Smooth muscle cell (in vitro differentiated cells): ENCODE measurements at regions not wholly inside any gene's neighbourhood (a gene's known extent, or its start where the extent isn't known, plus 50 kb on each side); places are given as distances from the start of the nearest gene placed in this dataset.

Experiments used
- DNase-seq: peaks from one replicate; lab custom pipeline; 2025; ENCODE audit not compliant: unreplicated experiment; lab: John Stamatoyannopoulos, UW
- H2AFZ ChIP-seq: fragments of 200-600 bp; sonication (generic); 2 replicates; pipeline ENCODE4 v1.6.0; 2016; ENCODE audit warnings: antibody characterized with exemption, low read depth, mild to moderate bottlenecking
- H3F3A ChIP-seq: fragments of 200-600 bp; sonication (generic); 2 replicates; pipeline ENCODE4 v1.6.0; 2017; ENCODE audit warnings: antibody characterized with exemption, low read depth
- H3K27ac ChIP-seq: fragments of 200-600 bp; sonication (generic); 2 replicates; pipeline ENCODE4 v1.5.1; 2016; ENCODE audit warnings: low read depth, mild to moderate bottlenecking
- H3K27me3 ChIP-seq: fragments of 200-600 bp; sonication (generic); 2 replicates; pipeline ENCODE4 v1.6.1; 2016; ENCODE audit warnings: low read depth, mild to moderate bottlenecking
- H3K36me3 ChIP-seq: fragments of 200-600 bp; sonication (generic); 2 replicates; pipeline ENCODE4 v1.5.1; 2016; ENCODE audit warnings: low read depth
- H3K4me1 ChIP-seq: fragments of 200-600 bp; sonication (generic); 2 replicates; pipeline ENCODE4 v1.5.1; 2016; ENCODE audit warnings: low read depth
- H3K4me2 ChIP-seq: fragments of 200-600 bp; sonication (generic); 2 replicates; pipeline ENCODE4 v1.6.0; 2016; ENCODE audit warnings: mild to moderate bottlenecking
- H3K4me3 ChIP-seq: fragments of 200-600 bp; sonication (generic); 2 replicates; pipeline ENCODE4 v1.5.1; 2016; ENCODE audit warnings: mild to moderate bottlenecking
- H3K79me2 ChIP-seq: fragments of 200-600 bp; sonication (generic); 2 replicates; pipeline ENCODE4 v1.6.0; 2016; ENCODE audit warnings: low read depth, mild to moderate bottlenecking
- H3K9ac ChIP-seq: fragments of 200-600 bp; sonication (generic); 2 replicates; pipeline ENCODE4 v1.6.0; 2016; ENCODE audit warnings: low read depth
- H3K9me3 ChIP-seq: fragments of 200-600 bp; sonication (generic); replicated peaks from 2 replicates; pipeline ENCODE4 v1.5.1; 2016; ENCODE audit warnings: low read depth
- H4K20me1 ChIP-seq: fragments of 200-600 bp; sonication (generic); 2 replicates; pipeline ENCODE4 v1.6.0; 2016; ENCODE audit warnings: low read depth
- WGBS: methylation state at CpG from one replicate; pipeline ENCODE4 v1.1.7; 2016; ENCODE audit warnings: low lambda C conversion rate; 5-methylcytosine and 5-hydroxymethylcytosine counted together
- TF ChIP-seq, protein P1 (sequence below): fragments of 200-600 bp; sonication (generic); IDR thresholded peaks from 2 replicates; pipeline ENCODE4 v1.5.1; 2017; ENCODE audit warnings: borderline replicate concordance, mild to moderate bottlenecking, antibody characterized with exemption; ENCODE audit not compliant: insufficient read depth, poor library complexity, severe bottlenecking

DNA sequence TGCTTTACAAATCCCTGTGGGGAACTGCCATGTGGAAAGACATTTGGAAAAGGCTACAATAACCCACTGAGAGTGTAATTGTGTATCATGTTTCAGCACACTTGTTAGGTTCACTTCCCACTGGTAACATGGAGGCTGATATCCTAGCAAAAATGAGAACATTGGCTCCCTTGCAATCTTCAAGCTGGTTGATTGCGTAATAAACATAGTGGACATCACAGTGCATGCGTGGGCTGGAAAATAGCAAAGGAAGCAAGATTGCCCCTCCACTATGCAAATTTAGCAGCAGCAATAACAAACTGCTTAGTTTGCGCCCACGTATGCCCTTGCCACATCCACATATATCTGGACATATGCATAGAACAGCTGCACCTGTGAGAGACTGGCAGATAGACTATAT is 410.2 kb downstream of the MEI4 start:
- no peak overlapping the region for H3K4me2 ChIP-seq
- DNase-seq: no peak
- no peak overlapping the region for H3K4me3 ChIP-seq
- no peak overlapping the region for H2AFZ ChIP-seq
- no peak overlapping the region for H3K27ac ChIP-seq
- no peaks in the 10 kb centered on the region for H3K9me3 ChIP-seq
- H3K36me3 ChIP-seq: no peaks in the 10 kb centered on the region
- no peaks in the 10 kb centered on the region for H3K79me2 ChIP-seq
- no peaks in the 10 kb centered on the region for H3K27me3 ChIP-seq
- H3F3A ChIP-seq: no peaks in the 10 kb centered on the region
- no peaks in the 10 kb centered on the region for H4K20me1 ChIP-seq
- H3K9ac ChIP-seq: no peak overlapping the region
- WGBS: 92% methylated on average over 4 of the region's 4 CpGs
- TF ChIP-seq, protein P1, sequence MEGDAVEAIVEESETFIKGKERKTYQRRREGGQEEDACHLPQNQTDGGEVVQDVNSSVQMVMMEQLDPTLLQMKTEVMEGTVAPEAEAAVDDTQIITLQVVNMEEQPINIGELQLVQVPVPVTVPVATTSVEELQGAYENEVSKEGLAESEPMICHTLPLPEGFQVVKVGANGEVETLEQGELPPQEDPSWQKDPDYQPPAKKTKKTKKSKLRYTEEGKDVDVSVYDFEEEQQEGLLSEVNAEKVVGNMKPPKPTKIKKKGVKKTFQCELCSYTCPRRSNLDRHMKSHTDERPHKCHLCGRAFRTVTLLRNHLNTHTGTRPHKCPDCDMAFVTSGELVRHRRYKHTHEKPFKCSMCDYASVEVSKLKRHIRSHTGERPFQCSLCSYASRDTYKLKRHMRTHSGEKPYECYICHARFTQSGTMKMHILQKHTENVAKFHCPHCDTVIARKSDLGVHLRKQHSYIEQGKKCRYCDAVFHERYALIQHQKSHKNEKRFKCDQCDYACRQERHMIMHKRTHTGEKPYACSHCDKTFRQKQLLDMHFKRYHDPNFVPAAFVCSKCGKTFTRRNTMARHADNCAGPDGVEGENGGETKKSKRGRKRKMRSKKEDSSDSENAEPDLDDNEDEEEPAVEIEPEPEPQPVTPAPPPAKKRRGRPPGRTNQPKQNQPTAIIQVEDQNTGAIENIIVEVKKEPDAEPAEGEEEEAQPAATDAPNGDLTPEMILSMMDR: no peak
- no peaks in the 10 kb centered on the region for H3K4me1 ChIP-seq

DNA sequence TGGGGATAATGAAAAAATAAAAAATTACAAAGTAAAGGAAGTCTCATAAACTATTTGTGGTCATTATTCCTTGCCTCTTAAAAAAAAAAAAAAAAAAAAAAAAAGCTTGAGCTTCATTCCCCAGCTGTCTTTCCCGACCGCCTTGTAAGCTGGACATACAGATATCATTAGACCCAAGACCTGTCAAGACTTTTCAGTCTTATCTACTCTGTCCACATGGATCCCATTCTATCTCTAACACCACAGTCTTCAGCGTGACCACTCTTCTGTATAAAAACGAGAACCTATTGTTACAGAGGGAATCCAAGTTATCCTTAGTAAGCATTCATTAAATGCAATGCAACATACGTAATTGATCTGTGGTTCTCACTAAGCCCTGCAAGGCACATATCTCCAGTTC is 423.5 kb downstream of the MEI4 start:
- TF ChIP-seq, protein P1: no peak
- Histone ChIP-seq H2AFZ (no peak overlapping the region), H3K27me3 (no peaks in the 10 kb centered on the region), H3K9me3 (no peaks in the 10 kb centered on the region), H3K9ac (no peak overlapping the region), H3K4me2 (no peak overlapping the region), H4K20me1 (no peaks in the 10 kb centered on the region), H3K79me2 (no peaks in the 10 kb centered on the region), H3F3A (no peaks in the 10 kb centered on the region), H3K4me1 (no peaks in the 10 kb centered on the region), H3K36me3 (no peaks in the 10 kb centered on the region), H3K4me3 (no peak overlapping the region), H3K27ac (no peak overlapping the region)
- 89% methylated on average over 5 of the region's 5 CpGs for WGBS
- no peak for DNase-seq

DNA sequence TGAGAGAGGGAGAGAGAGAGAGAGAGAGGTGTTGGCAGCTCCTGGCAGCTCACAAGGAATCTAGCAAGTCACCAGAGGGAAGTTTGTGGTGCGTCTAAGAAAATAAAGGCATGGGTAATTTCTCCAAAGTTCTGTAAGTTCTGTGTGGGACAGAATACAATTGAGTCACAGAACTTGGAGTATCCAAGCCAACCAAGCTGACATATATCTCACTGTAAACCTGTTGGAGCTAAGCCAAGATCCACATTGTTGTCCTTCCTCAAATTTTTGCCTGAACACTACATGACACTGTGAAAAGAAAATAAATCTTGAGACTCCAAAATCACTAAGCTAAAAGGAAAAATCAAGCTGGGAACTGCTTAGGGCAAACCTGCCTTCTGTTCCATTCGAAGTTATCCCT is 436.7 kb downstream of the MEI4 start:
- peak overlapping the region; percentile 51 for H2AFZ ChIP-seq
- H3K9ac ChIP-seq: no peak overlapping the region
- H3K79me2 ChIP-seq: no peaks in the 10 kb centered on the region
- no peak for DNase-seq
- H3K27ac ChIP-seq: no peak overlapping the region
- no peak overlapping the region for H3K4me3 ChIP-seq
- H3K27me3 ChIP-seq: no peaks in the 10 kb centered on the region
- no peaks in the 10 kb centered on the region for H3K9me3 ChIP-seq
- H3K4me1 ChIP-seq: no peaks in the 10 kb centered on the region
- peak overlapping the region; percentile 33 for H3K4me2 ChIP-seq
- 69% methylated on average over 2 of the region's 2 CpGs for WGBS
- no peaks in the 10 kb centered on the region for H4K20me1 ChIP-seq
- TF ChIP-seq, protein P1: no peak
- no peaks in the 10 kb centered on the region for H3K36me3 ChIP-seq
- H3F3A ChIP-seq: no peaks in the 10 kb centered on the region

DNA sequence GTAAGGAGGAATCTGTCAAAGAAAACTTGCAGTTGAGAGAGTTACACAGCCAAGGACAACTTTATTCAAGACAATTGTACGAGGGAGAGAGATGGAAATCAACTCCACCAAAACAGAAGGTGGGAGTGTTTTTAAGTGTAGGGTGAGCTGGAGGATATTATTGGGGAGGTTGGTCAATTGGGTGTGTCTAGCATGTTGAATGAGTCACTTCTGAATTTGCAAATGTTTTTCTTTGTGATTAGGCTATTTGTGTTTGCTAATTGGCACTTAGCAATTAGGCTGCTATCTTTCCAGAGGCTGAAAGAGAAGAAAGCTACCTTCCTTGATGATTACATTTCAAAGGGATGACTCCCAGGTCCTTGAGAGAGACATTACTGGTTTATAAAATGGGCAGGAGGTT is 441.1 kb downstream of the MEI4 start:
- TF ChIP-seq, protein P1: no peak
- H3K36me3 ChIP-seq: no peaks in the 10 kb centered on the region
- H3K27ac ChIP-seq: peak overlapping the region; percentile 36
- H3K9ac ChIP-seq: no peak overlapping the region
- peak overlapping the region; percentile 36 for H3K4me2 ChIP-seq
- H3K79me2 ChIP-seq: no peaks in the 10 kb centered on the region
- DNase-seq: no peak
- H3K9me3 ChIP-seq: no peaks in the 10 kb centered on the region
- no peaks in the 10 kb centered on the region for H3K4me1 ChIP-seq
- H3K27me3 ChIP-seq: no peaks in the 10 kb centered on the region
- WGBS: 39% methylated on average over 1 of the region's 1 CpG
- no peak overlapping the region for H3K4me3 ChIP-seq
- H2AFZ ChIP-seq: no peak overlapping the region
- no peaks in the 10 kb centered on the region for H4K20me1 ChIP-seq
- H3F3A ChIP-seq: no peaks in the 10 kb centered on the region
